Stimulated activated CD8-positive, alpha-beta memory T cell treated with anti-CD3 and anti-CD28 coated beads, Interleukin-2, amount 100 ng/mL, for 1 hour (primary cell): ENCODE measurements at regions not wholly inside any gene's neighbourhood (a gene's known extent, or its start where the extent isn't known, plus 50 kb on each side); places are given as distances from the start of the nearest gene placed in this dataset.

Source experiments
- DNase-seq, 2 donors: peaks; one replicate each; pipeline ENCODE4 v3.0.0-alpha.2; 2020; ENCODE audit warnings: low read depth in 2 of 2

- DNase-seq = no peak
Observed at GRCh38 chr4:13182133-13182532, 302.0 kb downstream of the RAB28 start.

GRCh38 chr4:13181681-13182080, 302.5 kb downstream of the RAB28 start:
- no peak for DNase-seq

GRCh38 chr4:13180701-13181100, 303.4 kb downstream of the RAB28 start:
- no peak for DNase-seq

GRCh38 chr4:13178621-13179020, 305.5 kb downstream of the RAB28 start:
- no peak for DNase-seq

- no peak for DNase-seq
Observed at GRCh38 chr4:13176741-13177142, 307.4 kb downstream of the RAB28 start.

- no peak for DNase-seq
Observed at GRCh38 chr4:13174926-13175325, 309.2 kb downstream of the RAB28 start.

GRCh38 chr4:13174001-13174400, 310.1 kb downstream of the RAB28 start:
- DNase-seq = no peak

- DNase-seq = no peak
Observed at GRCh38 chr4:13171292-13172057, 312.7 kb downstream of the RAB28 start.

- no peak for DNase-seq
Observed at GRCh38 chr4:13169731-13170525, 314.2 kb downstream of the RAB28 start.

GRCh38 chr4:13168326-13168725, 315.8 kb downstream of the RAB28 start:
- no peak for DNase-seq

GRCh38 chr4:13166214-13166613, 317.9 kb downstream of the RAB28 start:
- DNase-seq = no peak

- DNase-seq = no peak
Observed at GRCh38 chr4:13164783-13165331, 319.3 kb downstream of the RAB28 start.

GRCh38 chr4:13162886-13163285, 321.3 kb downstream of the RAB28 start:
- DNase-seq = no peak

GRCh38 chr4:13160920-13161319, 323.2 kb downstream of the RAB28 start:
- no peak for DNase-seq

GRCh38 chr4:13159041-13159620, 325.0 kb downstream of the RAB28 start:
- no peak for DNase-seq

GRCh38 chr4:13151194-13151593, 332.9 kb downstream of the RAB28 start:
- no peak for DNase-seq

- DNase-seq = no peak
Observed at GRCh38 chr4:13143222-13144070, 340.7 kb downstream of the RAB28 start.

- no peak for DNase-seq
Observed at GRCh38 chr4:13142726-13143125, 341.4 kb downstream of the RAB28 start.

- no peak for DNase-seq
Observed at GRCh38 chr4:13142191-13142590, 341.9 kb downstream of the RAB28 start.

- DNase-seq = no peak
Observed at GRCh38 chr4:13137390-13137789, 346.8 kb downstream of the RAB28 start.

GRCh38 chr4:13133700-13134099, 350.4 kb downstream of the RAB28 start:
- no peak for DNase-seq

GRCh38 chr4:13130848-13131247, 353.3 kb downstream of the RAB28 start:
- DNase-seq = no peak
